GM19238 (cell line): ENCODE measurements at regions not wholly inside any gene's neighbourhood (a gene's known extent, or its start where the extent isn't known, plus 50 kb on each side); places are given as distances from the start of the nearest gene placed in this dataset.
"Not testable (repeated sequence)": the region's sequence is repeated elsewhere in the genome, so short reads cannot be mapped to it uniquely, and the experiment has no call there.

Experiments
- DNase-seq: peaks from one replicate; pipeline ENCODE4 v3.0.0; 2011; ENCODE audit warnings: low spot score; ENCODE audit not compliant: insufficient read length

DNA sequence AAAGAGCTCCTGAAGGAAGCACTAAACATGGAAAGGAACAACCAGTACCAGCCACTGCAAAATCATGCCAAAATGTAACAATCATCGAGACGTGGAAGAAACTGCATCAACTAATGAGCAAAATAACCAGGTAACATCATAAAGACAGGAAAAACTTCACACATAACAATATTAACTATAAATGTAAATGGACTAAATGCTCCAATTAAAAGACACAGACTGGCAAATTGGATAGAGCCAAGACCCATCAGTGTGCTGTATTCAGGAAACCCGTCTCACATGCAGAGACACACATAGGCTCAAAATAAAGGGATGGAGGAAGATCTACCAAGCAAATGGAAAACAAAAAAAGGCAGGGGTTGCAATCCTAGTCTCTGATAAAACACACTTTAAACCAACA is 83.9 kb upstream of the TSLP start:
- DNase-seq, result not testable (repeated sequence)

DNA sequence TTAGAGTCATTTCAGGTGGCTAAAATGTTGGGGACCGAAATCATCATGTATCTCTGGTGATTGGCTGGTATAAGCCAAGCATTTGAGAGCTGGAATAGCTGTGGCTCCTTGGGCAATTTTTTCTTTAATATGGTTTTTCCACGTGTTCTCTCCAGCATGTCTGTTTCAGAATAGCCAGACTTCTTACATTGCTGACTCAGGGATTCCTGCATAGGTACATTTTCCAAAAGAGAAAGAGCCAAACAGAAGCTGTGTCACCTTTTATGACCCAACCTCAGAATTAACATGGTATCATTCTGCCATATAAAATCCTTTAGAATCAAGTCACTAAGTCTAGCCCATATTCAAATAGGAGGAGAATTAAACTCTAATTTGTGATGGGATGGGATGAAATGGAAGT is 74.8 kb upstream of the TSLP start:
- no peak for DNase-seq

DNA sequence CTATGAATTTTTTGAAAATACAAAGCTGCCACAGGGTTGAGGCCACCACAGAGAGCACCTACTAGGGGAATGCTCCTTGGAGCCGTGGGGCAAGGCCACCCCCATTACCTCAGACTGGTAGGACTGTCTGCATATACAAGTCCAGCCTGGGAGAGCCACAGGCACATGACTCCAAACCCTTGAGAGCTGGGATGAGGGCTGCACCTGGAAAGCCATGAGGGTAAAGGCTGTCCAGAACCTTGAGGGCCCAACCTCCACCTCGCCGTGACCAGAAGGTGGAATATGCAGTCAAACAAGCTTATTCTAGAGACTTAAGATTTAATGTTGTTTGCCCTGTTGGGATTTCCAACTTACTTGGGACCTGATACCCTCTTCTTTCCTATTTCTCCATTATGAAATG is 69.5 kb upstream of the TSLP start:
- no peak for DNase-seq

DNA sequence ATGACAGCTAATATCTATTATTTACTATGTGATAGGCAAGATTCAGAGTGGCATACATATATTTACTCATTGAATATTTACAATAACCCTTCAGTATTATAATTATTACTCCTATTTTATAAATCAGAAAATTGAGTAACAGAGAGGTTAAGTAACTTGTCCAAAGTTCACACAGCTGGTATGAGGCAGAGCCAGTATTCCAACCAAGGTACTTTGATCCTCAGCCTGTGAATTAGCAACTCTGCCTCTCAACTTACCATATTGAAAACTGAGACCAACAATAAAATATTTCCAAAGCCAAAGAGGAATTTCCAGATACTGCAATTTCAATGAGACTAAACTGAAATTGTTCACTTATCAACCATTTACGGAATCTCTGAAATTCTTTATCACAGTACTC is 67.9 kb upstream of the TSLP start:
- DNase-seq, result no peak

DNA sequence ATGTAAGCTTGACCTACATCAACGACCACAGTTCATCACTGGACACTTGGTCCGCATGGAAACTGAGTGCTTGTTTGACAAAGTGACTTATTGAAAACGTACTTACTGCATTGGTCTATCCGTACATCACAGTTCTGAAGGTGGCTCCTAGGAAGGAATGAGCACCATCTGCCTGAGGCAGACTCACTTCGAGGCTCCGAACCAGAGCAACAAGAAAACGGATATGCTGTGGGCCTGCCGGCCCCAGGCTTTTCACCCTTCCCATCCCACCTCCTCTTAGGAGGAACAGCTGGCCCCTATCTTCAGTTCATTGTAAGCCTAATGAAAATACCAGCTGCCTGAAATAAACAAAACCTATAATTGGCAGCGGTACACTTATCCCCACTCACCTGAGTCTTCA is 67.2 kb upstream of the TSLP start:
- DNase-seq, result no peak

DNA sequence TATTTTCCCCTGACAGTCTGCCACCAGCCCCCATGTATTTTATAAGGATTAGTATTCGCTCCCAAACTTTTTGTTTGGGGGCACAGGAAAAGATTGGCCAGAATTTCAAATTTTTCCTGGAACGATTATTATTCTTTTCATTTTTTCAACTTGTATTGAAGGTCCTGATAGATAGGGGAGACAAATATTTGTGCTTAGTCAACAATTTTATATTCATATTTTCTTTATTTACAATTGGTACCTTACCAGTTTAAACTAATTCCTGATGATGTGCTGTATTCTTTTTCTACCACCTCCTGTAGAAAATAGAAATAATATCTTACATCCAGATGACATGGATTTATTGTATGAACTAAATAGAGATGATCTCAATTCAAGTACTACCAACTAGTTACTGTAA is 60.7 kb upstream of the TSLP start:
- DNase-seq, result no peak

DNA sequence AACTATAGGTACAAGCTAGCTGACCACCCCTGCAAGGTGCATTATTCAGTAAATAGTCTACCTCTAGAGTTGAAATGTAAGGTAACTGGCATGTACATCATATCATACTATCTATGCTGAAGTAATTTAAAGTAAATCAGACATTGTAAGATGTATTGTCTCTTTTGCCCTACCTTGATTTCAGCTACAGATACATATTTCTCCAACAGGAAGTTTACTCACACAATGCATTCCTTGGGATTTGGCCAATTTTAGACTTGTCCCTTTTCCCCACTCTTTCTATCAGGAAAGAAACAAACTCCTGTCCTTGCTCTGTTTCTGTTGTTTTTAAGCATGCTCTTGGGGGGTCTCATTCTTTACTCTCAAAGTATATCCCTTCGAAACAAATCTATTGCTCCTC is 58.5 kb upstream of the TSLP start:
- no peak for DNase-seq

DNA sequence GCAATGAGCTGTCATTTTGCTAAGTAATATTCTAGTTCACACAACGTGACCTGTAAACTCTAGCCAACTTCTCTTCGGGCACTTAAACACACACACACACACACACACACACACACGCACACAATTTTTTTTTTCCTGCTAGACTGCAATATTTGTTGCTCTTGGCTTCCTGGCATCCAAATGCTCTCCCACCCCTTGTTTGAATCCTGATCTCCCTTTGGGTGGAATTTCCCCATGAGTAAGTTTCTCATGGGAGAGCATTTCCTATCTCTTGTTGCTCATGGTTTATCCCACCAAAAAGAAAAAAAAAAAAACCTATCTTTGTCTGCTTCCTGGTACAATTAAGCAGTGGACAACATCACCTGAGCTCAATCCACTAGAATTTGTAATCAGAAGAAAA is 54.7 kb upstream of the TSLP start:
- DNase-seq, result no peak

DNA sequence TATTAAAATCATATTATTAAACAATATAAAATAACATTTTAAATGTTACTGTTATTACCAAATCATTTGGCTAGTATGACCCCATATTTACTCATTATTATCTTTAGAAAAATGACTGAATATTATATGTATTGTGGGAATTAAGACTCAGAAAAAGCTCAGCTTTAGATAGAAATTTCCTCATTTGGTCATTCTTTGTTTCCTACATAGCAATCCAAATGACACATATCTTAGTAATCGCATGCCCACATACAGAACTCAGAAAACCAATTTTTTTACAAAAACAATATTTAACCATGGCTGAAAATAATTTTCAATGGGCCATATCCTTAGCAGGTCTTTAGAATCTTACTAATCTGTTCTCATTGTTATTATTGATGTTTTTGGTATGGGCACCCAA is 53.8 kb upstream of the TSLP start:
- DNase-seq, result no peak
